ENCODE measurements at regions not wholly inside any gene's neighbourhood (a gene's known extent, or its start where the extent isn't known, plus 50 kb on each side); places are given as distances from the start of the nearest gene placed in this dataset.

- POLR2A ChIA-PET = no interaction called here
- no peak overlapping the region for H2AFZ ChIP-seq (ENCODE audit: control insufficient read depth, low read depth, low read length)
- intact Hi-C loops (cut with micrococcal nuclease; ENCODE audit: unreplicated experiment) = no loop called here
- in situ Hi-C loops (cut with MboI) = no loop called here
- no peaks in the 10 kb centered on the region for H3K4me1 ChIP-seq (ENCODE audit: control insufficient read depth, insufficient read depth, low read length)
- H4K20me1 ChIP-seq (ENCODE audit: control insufficient read depth, insufficient read depth) = no peaks in the 10 kb centered on the region
- WGBS (ENCODE audit: insufficient coverage, insufficient replicate concordance, low lambda C conversion rate, missing lambda C conversion rate) = 16% methylated on average over 1 of the region's 1 CpG
- CTCF ChIA-PET = no interaction called here
- no peaks in the 10 kb centered on the region for H3K27me3 ChIP-seq (replicated peaks in 1 of 2; ENCODE audit: control insufficient read depth in 2 of 2, insufficient read depth in 2 of 2, low read length in 1 of 2)
- BruUV-seq (replicated peaks) = no TSS peak
- RAD21 ChIA-PET (ENCODE audit: unreplicated experiment) = no interaction called here
- FAIRE-seq (no peak), ATAC-seq (no peak), DNase-seq (ENCODE audit: low read depth, low spot score) (no peak)
- no peak overlapping the region for H3K9ac ChIP-seq (ENCODE audit: control insufficient read depth, insufficient read depth, low read length)
- H3K36me3 ChIP-seq (ENCODE audit: control insufficient read depth in 2 of 2, insufficient read depth in 2 of 2, low read length in 1 of 2) = no peaks in the 10 kb centered on the region
- SMC1A ChIA-PET (ENCODE audit: uncharacterized antibody, unreplicated experiment) = no interaction called here
- no peaks in the 10 kb centered on the region for H3K9me3 ChIP-seq (replicated peaks; ENCODE audit: control insufficient read depth, insufficient read depth, low read length)
- no peaks in the 10 kb centered on the region for H3K79me2 ChIP-seq (ENCODE audit: control insufficient read depth, insufficient read depth, low read length)
- no peak overlapping the region for H3K27ac ChIP-seq (ENCODE audit: control insufficient read depth, insufficient read depth)
- no peak overlapping the region for H3K4me2 ChIP-seq (ENCODE audit: control insufficient read depth, insufficient read depth)
- H3K4me3 ChIP-seq = no peak overlapping the region
- TF ChIP-seq NR2C1 (IDR thresholded peaks at IDR 0.05) (no peak), ZNF592 (IDR thresholded peaks at IDR 0.05) (no peak), DPF2 (IDR thresholded peaks at IDR 0.05) (no peak), NR2C2 (IDR thresholded peaks at IDR 0.05; ENCODE audit: borderline replicate concordance, control insufficient read depth, insufficient read length, low read depth) (no peak), PRDM15 (CRISPR knock-in tag; IDR thresholded peaks at IDR 0.05) (no peak), CREB1 (IDR thresholded peaks at IDR 0.05; ENCODE audit: low read depth) (no peak), MYC (IDR thresholded peaks at IDR 0.05; ENCODE audit: insufficient read depth, insufficient read length, insufficient replicate concordance, low read length, severe bottlenecking) (no peak), HCFC1 (IDR thresholded peaks at IDR 0.05; ENCODE audit: low read length) (no peak), CHD2 (IDR thresholded peaks at IDR 0.05; ENCODE audit: borderline replicate concordance, low read depth, low read length) (no peak), YBX1 (IDR thresholded peaks at IDR 0.05) (no peak)
- TF ChIP-seq, protein P1, sequence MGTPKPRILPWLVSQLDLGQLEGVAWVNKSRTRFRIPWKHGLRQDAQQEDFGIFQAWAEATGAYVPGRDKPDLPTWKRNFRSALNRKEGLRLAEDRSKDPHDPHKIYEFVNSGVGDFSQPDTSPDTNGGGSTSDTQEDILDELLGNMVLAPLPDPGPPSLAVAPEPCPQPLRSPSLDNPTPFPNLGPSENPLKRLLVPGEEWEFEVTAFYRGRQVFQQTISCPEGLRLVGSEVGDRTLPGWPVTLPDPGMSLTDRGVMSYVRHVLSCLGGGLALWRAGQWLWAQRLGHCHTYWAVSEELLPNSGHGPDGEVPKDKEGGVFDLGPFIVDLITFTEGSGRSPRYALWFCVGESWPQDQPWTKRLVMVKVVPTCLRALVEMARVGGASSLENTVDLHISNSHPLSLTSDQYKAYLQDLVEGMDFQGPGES (IDR thresholded peaks at IDR 0.05) = no peak
- TF ChIP-seq, protein P2, sequence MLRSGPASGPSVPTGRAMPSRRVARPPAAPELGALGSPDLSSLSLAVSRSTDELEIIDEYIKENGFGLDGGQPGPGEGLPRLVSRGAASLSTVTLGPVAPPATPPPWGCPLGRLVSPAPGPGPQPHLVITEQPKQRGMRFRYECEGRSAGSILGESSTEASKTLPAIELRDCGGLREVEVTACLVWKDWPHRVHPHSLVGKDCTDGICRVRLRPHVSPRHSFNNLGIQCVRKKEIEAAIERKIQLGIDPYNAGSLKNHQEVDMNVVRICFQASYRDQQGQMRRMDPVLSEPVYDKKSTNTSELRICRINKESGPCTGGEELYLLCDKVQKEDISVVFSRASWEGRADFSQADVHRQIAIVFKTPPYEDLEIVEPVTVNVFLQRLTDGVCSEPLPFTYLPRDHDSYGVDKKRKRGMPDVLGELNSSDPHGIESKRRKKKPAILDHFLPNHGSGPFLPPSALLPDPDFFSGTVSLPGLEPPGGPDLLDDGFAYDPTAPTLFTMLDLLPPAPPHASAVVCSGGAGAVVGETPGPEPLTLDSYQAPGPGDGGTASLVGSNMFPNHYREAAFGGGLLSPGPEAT (IDR thresholded peaks at IDR 0.05; ENCODE audit: low read depth) = no peak
- TF ChIP-seq, protein P3, sequence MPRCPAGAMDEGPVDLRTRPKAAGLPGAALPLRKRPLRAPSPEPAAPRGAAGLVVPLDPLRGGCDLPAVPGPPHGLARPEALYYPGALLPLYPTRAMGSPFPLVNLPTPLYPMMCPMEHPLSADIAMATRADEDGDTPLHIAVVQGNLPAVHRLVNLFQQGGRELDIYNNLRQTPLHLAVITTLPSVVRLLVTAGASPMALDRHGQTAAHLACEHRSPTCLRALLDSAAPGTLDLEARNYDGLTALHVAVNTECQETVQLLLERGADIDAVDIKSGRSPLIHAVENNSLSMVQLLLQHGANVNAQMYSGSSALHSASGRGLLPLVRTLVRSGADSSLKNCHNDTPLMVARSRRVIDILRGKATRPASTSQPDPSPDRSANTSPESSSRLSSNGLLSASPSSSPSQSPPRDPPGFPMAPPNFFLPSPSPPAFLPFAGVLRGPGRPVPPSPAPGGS (IDR thresholded peaks at IDR 0.05; ENCODE audit: borderline replicate concordance, insufficient read depth, low read depth, low read length, poor library complexity, severe bottlenecking) = no peak
Measured at GRCh38 chr6:121539439-121539838, 104.0 kb downstream of the GJA1 start.

Measured in GM12878 (cell line).